HepG2 (cell line): ENCODE measurements at regions not wholly inside any gene's neighbourhood (a gene's known extent, or its start where the extent isn't known, plus 50 kb on each side); places are given as distances from the start of the nearest gene placed in this dataset.

Experiments used
- ATAC-seq: fragments of 200-7000 bp; cut with Tn5 transposase; 3 replicates; pipeline ENCODE4 v1.9.1; 2020; ENCODE audit warnings: mild to moderate bottlenecking, moderate library complexity
- BruUV-seq: library from RNA; stranded (reverse); fragments of 400-500 nt; replicated peaks from 2 replicates; lab custom pipeline; 2021; lab: Mats Ljungman, UMichigan
- CTCF ChIA-PET: fragments of 300-600 bp; formaldehyde crosslinking; extraction: SDS; loops from one replicate; lab custom pipeline; 2021; ENCODE audit warnings: low total read pairs, inconsistent platforms, low intra/inter-chr PET ratio; lab: Yijun Ruan, JAX
- POLR2A ChIA-PET: fragments of 350-600 bp; sonication (Branson Sonifier 250); formaldehyde crosslinking; loops from one replicate; lab custom pipeline; 2020; ENCODE audit warnings: antibody characterized with exemption, inconsistent platforms; lab: Yijun Ruan, JAX
- DNase-seq: peaks from one replicate; pipeline ENCODE4 v3.0.0-alpha.2; 2015; ENCODE audit warnings: low spot score
- FAIRE-seq: peaks from 3 replicates; lab custom pipeline; 2011; peaks lifted over from hg19 to GRCh38; lab: Jason Lieb, UNC
- H2AFZ ChIP-seq: one replicate; pipeline ENCODE4 v1.6.1; 2011; ENCODE audit warnings: low read length, inconsistent platforms
- H3K27ac ChIP-seq: fragments of 300-600 bp; 3 replicates; pipeline ENCODE4 v1.8.0; 2011; ENCODE audit warnings: mixed run types, mild to moderate bottlenecking, mixed read lengths, low read length, inconsistent platforms; ENCODE audit not compliant: insufficient read depth; ENCODE audit errors: extremely low read length
- H3K27me3 ChIP-seq, 2 experiments: fragments of 200-600 bp in 1 of 2; 2 replicates in 1 of 2; 3 replicates in 1 of 2; pipeline versions ENCODE4 v1.6.0 to v1.8.0; 2011; ENCODE audit warnings: low read length in 2 of 2, mild to moderate bottlenecking in 2 of 2, moderate library complexity in 2 of 2, inconsistent platforms in 1 of 2; ENCODE audit not compliant: insufficient read depth in 2 of 2, control insufficient read depth in 1 of 2
- H3K36me3 ChIP-seq, 2 experiments: fragments of 200-600 bp in 1 of 2; replicated peaks in 1 of 2; 2 replicates in 1 of 2; 3 replicates in 1 of 2; pipeline versions ENCODE4 v1.5.1 to v1.8.0; 2011; ENCODE audit warnings: low read length in 2 of 2, inconsistent platforms in 1 of 2; ENCODE audit not compliant: insufficient read depth in 2 of 2, control insufficient read depth in 1 of 2
- H3K4me1 ChIP-seq: 2 replicates; pipeline ENCODE4 v1.5.1; 2012; ENCODE audit warnings: low read length, inconsistent platforms; ENCODE audit not compliant: insufficient read depth
- H3K4me2 ChIP-seq: 2 replicates; pipeline ENCODE4 v1.6.0; 2011; ENCODE audit warnings: low read depth, low read length, inconsistent platforms
- H3K4me3 ChIP-seq, 3 experiments: fragments of 200-600 bp in 1 of 3; sonication (generic), shearing (Covaris generic) in 1 of 3; replicated peaks in 1 of 3; 2 replicates each; pipeline ENCODE4 v1.5.1; 2011 to 2016; ENCODE audit warnings: low read length in 3 of 3, inconsistent platforms in 2 of 3, low read depth in 2 of 3, mild to moderate bottlenecking in 2 of 3, control low read depth in 1 of 3, mixed read lengths in 1 of 3; ENCODE audit not compliant: insufficient read depth in 1 of 3
- H3K79me2 ChIP-seq: one replicate; pipeline ENCODE4 v1.6.1; 2011; ENCODE audit warnings: low read length, inconsistent platforms; ENCODE audit not compliant: insufficient read depth
- H3K9ac ChIP-seq: 2 replicates; pipeline ENCODE4 v1.6.0; 2011; ENCODE audit warnings: mild to moderate bottlenecking, low read depth, low read length, inconsistent platforms; ENCODE audit not compliant: insufficient read depth
- H3K9me3 ChIP-seq: 2 replicates; pipeline ENCODE4 v1.5.1; 2012; ENCODE audit warnings: mild to moderate bottlenecking, low read length
- H4K20me1 ChIP-seq: 2 replicates; pipeline ENCODE4 v1.6.0; 2011; ENCODE audit warnings: inconsistent platforms, mild to moderate bottlenecking, low read length, moderate library complexity; ENCODE audit not compliant: insufficient read depth
- CREB1 ChIP-seq, 2 experiments: fragments of 450-650 bp in 1 of 2; IDR thresholded peaks; 2 replicates each; pipeline ENCODE4 v1.6.1; 2016 to 2017; ENCODE audit warnings: control low read depth in 1 of 2, mild to moderate bottlenecking in 1 of 2, missing compliant biosample characterization in 1 of 2, missing genetic modification characterization in 1 of 2
- CSRNP2 ChIP-seq: sonication (generic); formaldehyde crosslinking; conservative IDR thresholded peaks from 2 replicates; pipeline ENCODE4 v1.8.0; 2022; ENCODE audit warnings: low read depth, missing genetic modification reagents
- GMEB2 ChIP-seq: IDR thresholded peaks from 2 replicates; pipeline ENCODE4 v1.6.1; 2016; ENCODE audit warnings: missing biosample characterization, missing genetic modification reagents, low read depth
- MAZ ChIP-seq, 2 experiments: sonication (generic) in 1 of 2; formaldehyde crosslinking in 1 of 2; IDR thresholded peaks; 2 replicates each; pipeline versions ENCODE4 v1.5.0 to v1.6.1; 2012 to 2020; ENCODE audit warnings: low read depth in 2 of 2, mild to moderate bottlenecking in 2 of 2, borderline replicate concordance in 1 of 2, improper control_type of control experiment in 1 of 2, low read length in 1 of 2, missing genetic modification reagents in 1 of 2, moderate library complexity in 1 of 2
- NFAT5 ChIP-seq: sonication (generic); formaldehyde crosslinking; IDR thresholded peaks from 2 replicates; pipeline ENCODE4 v1.4.0; 2020; ENCODE audit warnings: missing genetic modification reagents
- PCBP2 ChIP-seq: fragments of 200-400 bp; formaldehyde crosslinking; optimal IDR thresholded peaks from 2 replicates; pipeline ENCODE3; 2018; ENCODE audit warnings: low read length, low read depth; ENCODE audit not compliant: poor library complexity, severe bottlenecking
- REPIN1 ChIP-seq: sonication (generic); formaldehyde crosslinking; IDR thresholded peaks from 2 replicates; pipeline ENCODE4 v1.8.0; 2022; ENCODE audit warnings: missing genetic modification reagents, low read depth, mild to moderate bottlenecking, borderline replicate concordance
- STAT5B ChIP-seq: sonication (generic); formaldehyde crosslinking; IDR thresholded peaks from 2 replicates; pipeline ENCODE4 v1.4.0; 2020; ENCODE audit warnings: missing genetic modification reagents
- TEAD2 ChIP-seq: sonication (generic); formaldehyde crosslinking; IDR thresholded peaks from 2 replicates; pipeline ENCODE4 v1.9.0; 2021; ENCODE audit warnings: missing genetic modification reagents
- ZFP36L1 ChIP-seq: sonication (generic); formaldehyde crosslinking; IDR thresholded peaks from 2 replicates; pipeline ENCODE4 v1.8.0; 2022; ENCODE audit warnings: mild to moderate bottlenecking, missing genetic modification reagents, moderate library complexity
- ZNF431 ChIP-seq: sonication (generic); formaldehyde crosslinking; IDR thresholded peaks from 2 replicates; pipeline ENCODE4 v1.9.0; 2022; ENCODE audit warnings: missing genetic modification reagents, low read depth, mild to moderate bottlenecking, borderline replicate concordance
- ZNF510 ChIP-seq: sonication (generic); formaldehyde crosslinking; IDR thresholded peaks from 2 replicates; pipeline ENCODE4 v1.4.0; 2020; ENCODE audit warnings: low read depth, mild to moderate bottlenecking, missing genetic modification reagents
- ZNF790 ChIP-seq: sonication (generic); formaldehyde crosslinking; IDR thresholded peaks from 2 replicates; pipeline ENCODE4 v1.8.0; 2022; ENCODE audit warnings: missing genetic modification reagents, mild to moderate bottlenecking, borderline replicate concordance
- ZUFSP ChIP-seq: sonication (generic); formaldehyde crosslinking; IDR thresholded peaks from 2 replicates; pipeline ENCODE4 v1.9.0; 2021; ENCODE audit warnings: missing genetic modification reagents, mild to moderate bottlenecking, borderline replicate concordance
- WGBS: methylation state at CpG from one replicate; pipeline ENCODE4 v1.1.6; 2017; ENCODE audit warnings: low lambda C conversion rate; 5-methylcytosine and 5-hydroxymethylcytosine counted together
- in situ Hi-C: cut with HindIII; loops from 2 replicates; pipeline ENCODE4 v1.10.0; 2017; ENCODE audit warnings: low pct_unique_long_range_greater_than_20kb; ENCODE audit not compliant: extremely low pct_ligation_motif_present
- intact Hi-C: fragments of 100-400 bp; cut with micrococcal nuclease; formaldehyde crosslinking; loops from one replicate; pipeline ENCODE4 v1.10.0; 2022; ENCODE audit not compliant: unreplicated experiment

GRCh38 chr7:22900784-22901183, 78.1 kb upstream of the TOMM7 start:
- no peak overlapping the region for H3K4me3 ChIP-seq
- H3K27ac ChIP-seq = no peak overlapping the region
- no peak for ATAC-seq
- H3K9me3 ChIP-seq = no peaks in the 10 kb centered on the region
- POLR2A ChIA-PET = no interaction called here
- DNase-seq = no peak
- no peaks in the 10 kb centered on the region for H3K79me2 ChIP-seq
- no TSS peak for BruUV-seq
- 23% methylated on average over 2 of the region's 2 CpGs for whole genome bisulfite sequencing
- CTCF ChIA-PET = no interaction called here
- peaks cover 29% of the 10 kb centered on the region for H3K4me1 ChIP-seq
- no peak overlapping the region for H2AFZ ChIP-seq
- H4K20me1 ChIP-seq = no peaks in the 10 kb centered on the region
- no peaks in the 10 kb centered on the region; a peak in 1 of 5 replicates for H3K27me3 ChIP-seq
- in situ Hi-C loops (no loop called here), intact Hi-C loops (no loop called here)
- no peak overlapping the region for H3K4me2 ChIP-seq
- no peak for FAIRE-seq
- no peaks in the 10 kb centered on the region for H3K36me3 ChIP-seq
- no peak overlapping the region for H3K9ac ChIP-seq
- TF ChIP-seq REPIN1 (CRISPR knock-in tag) (no peak), ZNF431 (CRISPR knock-in tag) (no peak), ZFP36L1 (no peak), MAZ (IDR thresholded peaks at IDR 0.05; ENCODE audit: borderline replicate concordance, low read depth, low read length) (no peak), MAZ (CRISPR knock-in tag; IDR thresholded peaks at IDR 0.05; ENCODE audit: low read depth) (no peak), GMEB2 (no peak), NFAT5 (no peak), ZNF510 (CRISPR knock-in tag) (no peak), STAT5B (no peak), TEAD2 (CRISPR knock-in tag) (no peak), CSRNP2 (CRISPR knock-in tag) (no peak), CREB1 (IDR thresholded peaks at IDR 0.05) (no peak), CREB1 (CRISPR knock-in tag; IDR thresholded peaks at IDR 0.05) (no peak), PCBP2 (no peak), ZNF790 (CRISPR knock-in tag) (no peak), ZUFSP (CRISPR knock-in tag) (no peak)
